Stimulated activated CD8-positive, alpha-beta memory T cell treated with anti-CD3 and anti-CD28 coated beads, Interleukin-2, amount 100 ng/mL, for 48 hours (primary cell): ENCODE measurements at regions not wholly inside any gene's neighbourhood (a gene's known extent, or its start where the extent isn't known, plus 50 kb on each side); places are given as distances from the start of the nearest gene placed in this dataset.
"Not testable (repeated sequence)": the region's sequence is repeated elsewhere in the genome, so short reads cannot be mapped to it uniquely, and the experiment has no call there.

Experiments
- DNase-seq, 2 donors: peaks; one replicate each; pipeline ENCODE4 v3.0.0-alpha.2; 2020; ENCODE audit warnings: low read depth in 2 of 2

DNA sequence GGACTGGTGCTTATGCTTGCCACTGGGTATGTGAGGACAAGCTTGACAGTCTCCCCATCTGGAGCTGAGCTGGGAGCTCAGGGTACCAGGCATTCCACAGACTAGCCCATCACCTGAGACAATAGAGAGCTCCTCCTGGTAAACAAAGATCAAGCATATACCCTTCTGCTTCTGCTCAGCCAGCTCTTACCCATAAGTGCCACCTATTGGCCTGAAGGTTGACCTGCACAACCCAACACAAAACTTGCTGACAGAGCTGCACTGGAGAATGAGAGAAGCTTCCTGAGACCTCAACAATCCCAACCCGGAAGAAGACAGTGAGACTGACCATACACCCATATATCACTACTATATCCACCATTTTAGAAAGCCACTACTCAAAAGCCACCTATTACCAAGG lies 1049.2 kb upstream of the INTU start:
- DNase-seq: no peak

DNA sequence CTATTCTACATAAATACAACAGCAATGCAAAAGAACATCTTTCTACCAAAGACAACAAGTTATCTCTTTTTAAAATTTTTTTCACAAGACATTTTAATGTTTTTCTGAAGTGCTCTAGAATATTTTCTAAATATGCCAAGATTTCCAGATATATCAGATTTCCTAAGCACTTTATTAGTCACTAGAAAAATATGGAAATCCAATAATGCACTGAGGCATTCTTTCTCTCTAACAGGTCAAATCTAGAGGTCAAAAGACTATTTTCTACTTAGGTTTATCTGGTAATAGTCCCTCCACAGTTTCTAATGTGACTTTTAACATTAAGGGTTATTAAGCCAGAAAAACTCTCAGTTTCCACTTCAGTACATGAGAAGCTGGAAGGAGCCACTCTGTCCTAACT lies 1041.2 kb upstream of the INTU start:
- no peak for DNase-seq

DNA sequence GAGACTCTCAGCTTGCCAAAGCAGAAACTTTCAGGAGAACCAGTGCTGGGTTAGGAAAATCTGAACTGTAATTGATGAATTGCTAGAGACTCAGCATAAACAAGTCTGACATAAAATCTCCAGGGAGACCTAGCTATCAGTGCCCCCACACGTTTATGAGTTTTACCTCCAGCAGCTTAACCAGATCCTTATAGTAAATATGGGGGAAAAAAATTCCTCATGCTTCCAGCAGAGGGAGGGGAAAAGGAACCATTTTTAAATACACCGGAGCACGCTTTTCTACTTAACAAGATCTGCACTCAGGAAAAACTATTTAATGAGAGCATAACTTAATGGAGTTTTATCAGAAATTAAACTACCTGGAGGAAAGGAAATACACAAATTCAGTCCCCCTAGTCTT lies 1040.7 kb upstream of the INTU start:
- DNase-seq: no peak

DNA sequence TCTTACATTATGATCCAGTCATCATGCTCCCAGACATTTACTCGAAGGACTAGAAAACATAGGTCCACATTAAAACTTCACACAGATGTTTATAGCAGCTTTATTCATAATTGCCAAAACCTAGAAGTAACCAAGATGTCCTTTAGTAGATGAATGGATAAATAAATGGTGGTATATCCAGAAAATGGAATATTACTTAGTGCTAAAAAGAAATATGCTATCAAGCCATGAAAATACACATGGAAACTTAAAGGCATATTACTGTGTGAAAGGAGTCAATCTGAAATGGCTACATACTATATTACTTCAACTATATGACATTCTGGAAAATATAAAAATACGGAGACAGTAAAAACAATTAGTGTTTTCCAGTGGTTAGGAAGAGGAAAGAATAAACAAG lies 1039.1 kb upstream of the INTU start:
- no peak for DNase-seq

DNA sequence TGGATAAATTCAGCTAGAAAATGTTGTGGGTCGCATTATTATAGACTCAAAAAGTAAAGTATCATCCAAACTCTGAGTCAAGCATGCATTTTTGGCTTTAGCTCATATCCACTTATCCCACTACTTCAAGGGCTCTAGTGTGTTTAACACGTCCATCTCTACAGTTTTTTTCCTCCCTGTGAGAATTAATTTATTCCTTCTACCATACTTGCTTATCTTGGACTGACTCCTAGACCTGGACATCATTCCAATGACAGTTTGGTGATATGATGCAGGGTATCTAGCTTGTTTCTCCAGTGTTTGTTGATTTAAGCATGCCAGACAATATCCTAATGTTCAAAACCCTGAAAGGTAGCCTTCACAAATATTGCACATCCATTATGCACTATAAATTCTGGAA lies 1037.1 kb upstream of the INTU start:
- DNase-seq: no peak

DNA sequence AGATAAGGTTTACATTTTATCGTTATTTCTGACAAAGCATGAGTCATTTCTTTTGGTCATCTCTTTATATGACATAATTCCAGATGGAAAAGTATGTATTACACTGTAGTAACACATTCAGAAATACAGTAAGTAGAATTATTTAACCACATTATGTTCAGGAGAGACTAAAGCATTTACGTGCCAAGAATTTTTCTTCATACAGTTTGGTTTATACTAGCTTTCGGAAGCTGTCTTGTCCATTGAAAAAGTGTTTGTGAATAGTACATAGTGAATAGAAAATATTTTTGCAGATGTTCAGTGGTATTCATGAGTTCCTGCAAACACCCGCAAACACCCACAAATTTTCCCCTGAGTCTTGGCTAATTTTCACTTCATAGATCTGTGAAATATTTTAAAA lies 1033.0 kb upstream of the INTU start:
- no peak for DNase-seq

DNA sequence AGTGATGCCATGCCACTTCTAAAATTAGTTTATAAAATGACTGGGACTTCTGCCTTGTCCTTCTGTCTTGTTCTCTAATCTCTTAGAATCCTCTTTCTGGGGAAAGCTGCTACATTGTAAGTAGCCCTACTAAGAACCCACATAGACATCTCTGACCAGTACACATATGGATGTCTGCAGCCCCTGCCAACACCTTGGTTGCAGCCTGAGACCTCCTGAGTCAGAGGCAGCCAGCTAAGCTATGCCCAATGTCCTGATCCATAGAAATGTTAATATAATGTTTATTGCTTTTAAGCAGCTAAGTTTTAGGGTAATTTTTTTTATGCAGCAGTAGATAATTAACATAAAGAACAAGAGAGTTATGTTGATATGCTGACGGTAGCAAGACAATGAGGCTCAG lies 1029.5 kb upstream of the INTU start:
- no peak for DNase-seq

DNA sequence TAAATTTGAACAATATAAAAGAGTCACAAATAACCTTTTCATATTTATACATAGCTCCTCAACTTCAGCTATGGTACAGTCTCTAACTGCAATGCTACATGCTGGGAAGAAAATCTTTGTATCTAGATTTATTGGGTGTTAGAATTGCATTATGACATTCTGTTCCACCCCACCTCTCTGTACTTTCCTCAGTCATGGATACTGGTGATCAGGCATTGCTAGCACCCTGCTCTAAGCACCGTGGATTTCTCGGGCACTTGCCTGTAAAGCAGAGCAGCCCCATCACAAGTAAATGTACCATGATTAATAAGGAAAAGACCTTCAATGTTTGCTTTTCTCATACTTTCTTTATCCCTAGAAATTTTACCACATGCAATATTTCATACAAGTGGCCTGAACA lies 1028.9 kb upstream of the INTU start:
- DNase-seq: no peak

DNA sequence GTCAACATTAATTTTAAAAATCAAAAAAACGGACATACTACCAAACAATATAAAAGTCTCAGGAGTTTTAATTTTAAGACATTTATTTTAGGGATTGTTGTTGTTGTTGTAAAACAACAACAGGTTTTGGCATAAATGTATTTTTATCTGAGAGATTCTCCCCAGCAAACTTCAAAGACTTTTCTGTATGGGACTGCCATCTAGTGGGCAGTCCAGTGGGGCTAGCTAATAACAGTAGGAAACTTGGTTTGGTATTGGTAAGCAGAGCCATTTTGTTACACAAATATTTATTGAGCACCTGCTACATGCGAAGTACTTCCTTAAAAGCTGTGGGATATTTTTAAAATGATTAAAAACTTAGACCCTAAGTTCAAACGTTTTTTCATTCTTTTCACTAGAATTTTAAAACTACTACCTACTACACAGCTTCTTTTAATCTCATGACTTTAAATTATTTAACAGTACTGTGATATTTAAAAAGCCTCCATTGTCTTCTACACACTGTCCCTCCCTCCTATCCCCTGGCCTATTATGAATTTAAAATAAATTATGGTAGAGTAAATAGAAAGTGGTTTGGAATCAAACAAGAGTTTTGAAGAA lies 1028.4 kb upstream of the INTU start:
- no peak for DNase-seq

DNA sequence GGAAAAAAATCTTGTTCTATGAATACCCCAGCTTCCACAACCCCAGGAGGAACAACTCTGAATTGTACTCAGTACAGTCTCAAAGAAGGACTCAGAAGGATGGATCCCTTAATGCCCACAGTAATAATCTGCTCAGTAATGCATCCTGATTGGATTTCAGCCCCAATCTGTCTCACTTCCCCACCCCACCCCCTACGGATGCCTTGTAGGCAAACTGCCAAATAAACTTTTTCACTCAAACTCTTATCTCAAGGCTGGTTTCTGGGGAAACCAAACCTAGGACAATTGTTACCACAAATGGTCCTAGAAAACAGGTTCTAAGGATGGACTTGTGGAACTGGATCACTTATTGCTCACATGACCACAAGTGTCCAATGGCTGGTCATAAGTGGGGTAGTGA lies 1021.8 kb upstream of the INTU start:
- no peak for DNase-seq

DNA sequence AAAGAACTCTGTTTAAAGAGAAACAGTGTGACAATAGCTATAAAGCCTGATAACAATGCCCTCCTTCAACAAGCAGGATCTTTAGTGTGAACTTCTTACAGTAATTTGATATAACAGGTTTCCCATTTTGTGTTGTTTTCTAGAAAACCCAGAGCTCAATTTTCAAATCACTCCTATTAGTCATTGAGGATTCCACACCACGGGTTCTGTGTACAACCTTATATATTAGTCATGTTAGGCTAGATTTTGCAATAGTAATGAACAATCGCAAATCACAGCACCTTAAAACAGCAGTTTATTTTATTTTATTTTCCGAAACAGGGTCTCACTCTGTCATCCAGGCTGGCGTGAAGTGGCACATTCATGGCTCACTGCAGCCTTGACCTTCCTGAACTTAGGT lies 1020.9 kb upstream of the INTU start:
- DNase-seq: no peak

DNA sequence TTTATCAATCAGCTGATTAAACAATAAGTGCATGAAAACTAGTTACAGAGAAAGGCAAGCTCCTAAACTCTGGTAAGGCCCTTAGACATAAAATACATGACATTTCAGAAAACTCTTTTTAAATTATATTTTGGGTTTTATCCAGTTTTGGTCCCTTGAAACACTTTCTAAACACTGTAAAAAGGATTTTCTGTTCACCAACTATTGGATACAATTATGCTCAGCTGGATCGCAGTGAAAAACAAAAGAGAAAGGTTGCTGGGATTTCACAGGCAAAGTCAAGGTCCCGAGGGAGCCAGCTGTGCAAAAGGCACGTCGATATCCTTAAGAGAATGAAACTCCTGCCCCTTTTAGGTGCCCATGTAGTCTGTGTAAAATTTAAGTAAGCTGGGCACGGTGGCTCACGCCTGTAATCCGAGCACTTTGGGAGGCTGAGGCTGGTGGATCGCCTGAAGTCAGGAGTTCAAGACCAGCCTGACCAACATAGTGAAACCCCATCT lies 1018.4 kb upstream of the INTU start:
- DNase-seq: no peak

DNA sequence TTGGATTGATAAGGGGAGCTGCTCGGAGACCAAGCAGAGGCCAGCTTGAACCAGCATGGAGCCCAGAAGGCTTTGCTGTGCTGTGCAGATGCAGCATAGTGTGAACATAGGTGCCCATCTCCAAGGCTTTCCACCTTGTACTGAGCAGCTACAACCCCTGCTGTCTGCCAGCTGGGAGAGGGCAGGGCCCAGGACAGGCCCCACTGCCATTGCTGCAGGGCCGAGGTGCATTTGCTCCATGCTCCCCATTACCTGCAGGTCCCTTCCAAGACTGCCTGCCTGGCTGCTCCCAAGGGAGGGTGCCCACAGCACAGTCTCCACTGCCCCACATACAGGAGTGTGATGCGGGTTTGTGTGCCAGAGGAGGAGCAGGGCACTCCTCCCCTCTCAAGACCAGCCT lies 1016.0 kb upstream of the INTU start:
- DNase-seq: no peak

DNA sequence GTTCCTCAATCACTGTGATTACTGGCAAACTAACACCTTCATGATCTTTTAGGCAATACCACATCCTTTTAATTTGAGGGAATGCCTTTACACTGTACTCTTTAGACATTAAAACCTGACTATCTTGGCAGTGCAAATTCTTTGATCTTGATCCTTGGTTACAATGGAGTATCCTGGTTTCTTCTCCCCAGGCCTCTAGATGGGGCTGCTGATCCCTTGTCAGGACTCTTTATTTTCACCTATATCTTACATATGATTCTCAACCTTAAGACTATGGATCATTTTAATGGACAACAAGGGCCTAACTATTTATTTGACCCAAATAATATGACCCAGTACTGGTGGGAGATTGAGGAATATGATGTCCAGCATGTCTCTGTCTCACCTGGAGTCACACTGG lies 1005.5 kb upstream of the INTU start:
- DNase-seq: no peak

DNA sequence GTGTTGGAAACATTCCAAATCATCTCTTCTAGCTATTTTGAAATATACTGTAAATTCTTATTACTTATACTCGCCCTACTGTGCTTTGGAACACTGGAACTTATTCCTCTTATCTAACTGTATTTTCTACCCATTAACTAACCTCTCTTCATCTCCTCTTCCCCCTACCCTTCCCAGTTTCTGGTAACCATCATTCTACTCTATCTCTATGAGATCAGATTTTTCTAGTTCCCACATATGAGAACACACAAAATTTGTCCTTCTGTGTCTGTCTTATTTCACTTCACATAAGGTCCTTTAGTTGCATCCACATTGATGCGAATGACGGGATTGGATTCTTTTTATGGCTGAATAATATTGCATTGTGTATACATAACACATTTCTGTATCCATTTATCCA lies 1003.8 kb upstream of the INTU start:
- no peak for DNase-seq

DNA sequence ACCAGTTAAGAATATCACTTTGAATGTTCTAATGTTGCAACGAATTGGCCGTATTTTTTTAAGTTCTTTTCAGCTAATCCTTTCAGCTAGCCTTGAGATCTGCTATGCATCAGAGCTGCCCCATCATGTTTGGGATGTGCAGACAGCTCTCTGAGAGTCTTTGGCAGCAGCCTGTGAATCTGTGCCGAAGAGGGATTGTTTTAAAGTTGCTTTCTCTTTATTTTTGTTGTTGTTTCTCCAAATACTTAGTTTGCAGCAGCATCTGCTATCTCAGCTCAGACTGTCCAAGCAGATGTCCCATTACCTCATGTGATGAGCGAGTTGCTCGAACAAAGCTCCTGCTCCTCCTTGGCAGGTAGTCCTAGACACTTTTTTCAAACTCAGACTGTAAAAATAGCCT lies 1002.5 kb upstream of the INTU start:
- no peak for DNase-seq

DNA sequence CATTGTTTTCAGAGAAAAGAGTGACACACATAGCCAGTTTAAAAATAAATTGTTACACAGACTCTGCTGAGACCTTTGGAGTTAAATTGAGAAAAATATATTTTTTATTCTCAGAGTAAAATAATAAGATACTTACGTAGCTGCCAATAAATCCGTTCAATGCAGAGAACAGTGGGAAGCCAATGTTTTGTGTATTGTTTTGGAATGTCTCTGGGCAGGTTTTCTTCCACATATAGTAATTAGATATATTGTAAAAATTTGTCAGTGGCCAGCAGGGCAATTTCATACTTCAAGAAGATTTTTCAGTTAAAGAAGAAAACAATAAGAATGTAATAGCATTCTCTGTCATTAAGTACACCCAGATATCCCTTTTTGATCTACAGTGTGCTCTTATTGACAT lies 999.5 kb upstream of the INTU start:
- DNase-seq: no peak

DNA sequence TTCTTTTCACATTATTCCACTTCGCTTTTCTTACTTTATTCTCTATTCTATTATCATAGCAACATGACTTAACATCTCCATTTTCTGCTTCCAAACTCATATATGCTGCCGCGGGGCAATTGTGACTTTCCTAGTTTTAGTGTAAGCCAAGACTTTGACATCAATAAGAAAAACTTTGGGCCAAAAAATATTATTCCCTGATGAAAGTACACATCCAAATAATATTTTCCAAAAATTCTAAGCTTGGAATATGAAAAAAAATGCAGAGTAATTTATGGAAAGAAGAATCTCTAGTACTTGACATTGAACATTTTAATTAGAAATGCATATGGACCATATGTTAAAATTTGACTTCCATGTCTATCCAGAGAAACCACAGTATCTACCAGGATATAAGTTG lies 995.1 kb upstream of the INTU start:
- no peak for DNase-seq

DNA sequence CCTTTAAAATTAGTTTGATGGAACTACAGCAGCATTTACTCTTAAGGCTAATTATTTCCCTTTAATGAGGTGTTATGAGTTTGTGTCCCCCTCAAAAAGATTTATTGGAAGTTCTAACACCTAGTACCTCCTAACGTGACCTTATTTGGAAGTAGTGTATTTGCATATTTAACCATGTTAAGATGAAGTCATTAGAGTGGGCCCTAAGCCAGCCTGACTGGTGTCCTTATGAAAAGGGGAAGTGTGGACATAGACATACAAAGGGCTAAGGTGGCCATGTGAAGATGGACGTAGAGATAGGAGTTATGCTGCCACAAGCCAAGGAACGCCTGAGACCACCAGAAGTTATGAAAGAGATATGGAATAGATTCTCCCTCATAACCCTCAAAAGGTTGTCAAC lies 985.4 kb upstream of the INTU start:
- no peak for DNase-seq

DNA sequence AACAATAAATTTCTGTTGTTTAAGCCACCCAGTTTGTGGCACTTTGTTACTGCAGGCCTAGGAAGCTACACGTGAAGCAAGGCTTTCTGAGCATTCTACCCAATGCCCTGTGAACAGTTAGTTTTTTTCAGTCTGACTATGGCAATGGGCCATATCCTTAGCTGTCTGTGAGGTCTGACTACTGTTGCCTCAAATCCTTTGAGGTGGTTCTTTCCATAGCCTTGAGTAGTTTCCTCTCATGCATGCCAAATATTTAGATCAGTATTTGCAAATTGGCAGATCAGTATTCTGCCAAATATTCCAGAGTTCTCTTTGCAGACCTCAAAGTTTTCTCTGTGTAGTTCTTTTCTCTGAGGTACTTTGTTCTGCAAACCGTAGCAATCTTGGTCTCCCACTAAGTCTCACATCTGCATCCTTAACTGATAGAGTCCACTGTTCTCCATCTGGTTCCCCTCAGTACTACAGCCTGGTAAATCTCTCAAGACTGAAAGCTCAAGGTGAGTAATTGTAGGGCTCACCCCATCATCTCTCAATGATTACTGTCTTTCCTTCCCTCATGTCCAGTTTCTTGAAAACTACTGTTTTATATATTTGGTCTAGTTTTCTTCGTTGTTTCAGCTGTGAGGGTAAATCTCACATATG lies 984.9 kb upstream of the INTU start:
- no peak for DNase-seq

DNA sequence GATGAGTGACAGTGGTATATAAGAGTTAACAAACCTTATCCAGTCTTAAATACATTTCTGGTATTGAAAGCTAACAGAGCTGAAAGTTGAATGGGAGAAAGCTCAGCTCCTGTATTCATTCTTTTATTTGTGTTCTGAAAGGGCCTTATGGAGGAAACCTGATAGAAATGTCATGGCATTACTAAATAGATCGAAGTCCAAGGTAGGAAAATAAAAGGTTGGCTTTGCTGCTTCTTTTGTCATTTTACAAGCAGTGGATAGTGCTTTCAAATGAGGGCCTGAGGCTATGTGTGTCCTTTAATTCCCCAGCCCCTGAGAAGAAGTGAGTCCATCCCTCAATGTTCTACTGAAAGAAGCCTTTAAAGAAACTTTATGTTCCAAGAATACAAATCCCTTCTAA lies 974.3 kb upstream of the INTU start:
- DNase-seq: no peak

DNA sequence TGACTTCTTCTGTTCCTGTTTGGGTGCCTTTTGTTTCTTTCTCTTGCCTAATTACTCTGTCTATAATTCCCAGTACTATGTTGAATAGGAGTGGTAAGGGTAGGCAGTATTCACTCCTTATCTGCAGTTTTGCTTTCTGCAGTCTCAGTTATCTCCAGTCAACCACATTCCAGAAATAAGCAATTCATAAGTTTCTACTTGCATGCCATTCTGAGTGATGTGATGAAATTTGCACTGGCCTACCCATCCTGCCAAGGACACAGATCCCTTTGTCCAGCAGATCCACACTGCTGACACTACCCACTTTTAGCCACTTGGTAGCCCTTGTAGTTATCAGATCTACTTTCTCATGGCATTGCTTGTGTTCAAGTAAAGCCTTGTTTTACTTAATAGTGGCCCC lies 971.6 kb upstream of the INTU start:
- no peak for DNase-seq

DNA sequence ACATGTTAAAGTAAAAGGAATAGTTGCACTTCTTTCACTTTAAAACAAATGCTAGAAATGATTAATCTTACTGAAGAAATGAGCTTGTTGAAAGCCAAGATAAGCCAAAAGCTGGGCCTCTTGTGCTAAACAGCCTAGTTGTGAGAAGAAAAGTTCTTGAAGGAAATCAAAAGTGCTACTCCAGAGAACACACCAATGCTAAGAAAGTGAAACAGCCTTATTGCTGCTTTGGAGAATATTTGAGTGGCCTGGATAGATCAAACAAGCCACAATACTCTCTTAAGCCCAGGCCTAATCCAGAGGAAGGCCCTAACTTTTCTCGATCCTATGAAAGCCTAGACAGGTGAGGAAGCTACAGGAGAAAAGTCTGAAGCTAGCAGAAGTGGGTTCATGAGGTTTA lies 967.9 kb upstream of the INTU start:
- no peak for DNase-seq

DNA sequence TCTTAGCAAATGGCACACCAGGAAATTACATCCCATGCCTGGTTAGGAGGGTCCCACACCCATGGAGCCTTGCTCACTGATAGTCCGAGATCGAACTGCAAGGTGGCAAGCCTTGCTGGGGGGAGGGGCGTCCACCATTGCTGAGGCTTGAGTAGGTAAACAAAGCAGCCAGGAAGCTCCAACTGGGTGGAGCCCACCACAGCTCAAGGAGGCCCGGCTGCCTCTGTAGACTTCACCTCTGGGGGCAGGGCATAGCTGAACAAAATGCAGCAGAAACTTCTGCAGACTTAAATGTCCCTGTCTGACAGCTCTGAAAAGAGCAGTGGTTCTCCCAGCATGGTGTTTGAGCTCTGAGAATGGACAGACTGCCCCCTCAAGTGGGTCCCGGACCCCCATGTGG lies 962.7 kb upstream of the INTU start:
- DNase-seq: not testable (repeated sequence)
